GM12892 (cell line): ENCODE measurements at regions not wholly inside any gene's neighbourhood (a gene's known extent, or its start where the extent isn't known, plus 50 kb on each side); places are given as distances from the start of the nearest gene placed in this dataset.

Experiments used
- DNase-seq: peaks from one replicate; pipeline ENCODE4 v3.0.0; 2011; ENCODE audit not compliant: insufficient read length
- FAIRE-seq: peaks from 2 replicates; lab custom pipeline; 2011; peaks lifted over from hg19 to GRCh38; lab: Jason Lieb, UNC
- POLR2A ChIP-seq: IDR thresholded peaks from 2 replicates; pipeline ENCODE4 v1.6.1; 2011; ENCODE audit warnings: low read depth, low read length, control low read depth
- POLR2AphosphoS5 ChIP-seq: IDR thresholded peaks from 2 replicates; pipeline ENCODE4 v1.6.1; 2011; ENCODE audit warnings: low read depth, low read length, control low read depth
- TAF1 ChIP-seq: IDR thresholded peaks from 2 replicates; pipeline ENCODE4 v1.6.1; 2011; ENCODE audit warnings: low read depth, mild to moderate bottlenecking, control low read depth, low read length, borderline replicate concordance

DNA sequence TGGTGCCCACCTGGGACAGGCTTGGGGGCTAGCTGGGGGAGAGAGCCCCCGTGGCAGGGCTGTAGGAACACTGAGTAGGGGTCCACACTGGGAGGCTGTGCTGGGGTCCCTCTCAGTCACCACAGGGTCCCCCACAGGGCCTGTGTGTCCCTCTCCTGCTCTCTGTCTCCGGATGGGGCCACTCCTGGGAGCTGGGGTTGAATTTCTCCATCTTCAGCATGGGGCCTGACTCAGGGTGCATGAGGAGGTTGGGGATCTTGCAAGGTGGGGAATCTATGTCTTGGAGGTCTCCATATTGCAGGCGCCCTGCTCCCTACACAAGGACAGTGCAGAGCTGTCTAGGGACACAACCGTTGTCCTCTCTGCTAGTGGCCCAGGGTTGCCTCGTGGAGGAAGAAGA, 78.7 kb upstream of the HDAC4 start:
- DNase-seq (no peak), FAIRE-seq (no peak)
- TF ChIP-seq TAF1, result no peak
- TF ChIP-seq POLR2AphosphoS5, result no peak
- TF ChIP-seq POLR2A, result no peak

- TF ChIP-seq POLR2AphosphoS5, result no peak
- TF ChIP-seq TAF1, result no peak
- no peak for TF ChIP-seq POLR2A
- no peak for FAIRE-seq
- DNase-seq, result no peak
Observed at GRCh38 chr2:239477591-239477990, 76.8 kb upstream of the HDAC4 start.

DNA sequence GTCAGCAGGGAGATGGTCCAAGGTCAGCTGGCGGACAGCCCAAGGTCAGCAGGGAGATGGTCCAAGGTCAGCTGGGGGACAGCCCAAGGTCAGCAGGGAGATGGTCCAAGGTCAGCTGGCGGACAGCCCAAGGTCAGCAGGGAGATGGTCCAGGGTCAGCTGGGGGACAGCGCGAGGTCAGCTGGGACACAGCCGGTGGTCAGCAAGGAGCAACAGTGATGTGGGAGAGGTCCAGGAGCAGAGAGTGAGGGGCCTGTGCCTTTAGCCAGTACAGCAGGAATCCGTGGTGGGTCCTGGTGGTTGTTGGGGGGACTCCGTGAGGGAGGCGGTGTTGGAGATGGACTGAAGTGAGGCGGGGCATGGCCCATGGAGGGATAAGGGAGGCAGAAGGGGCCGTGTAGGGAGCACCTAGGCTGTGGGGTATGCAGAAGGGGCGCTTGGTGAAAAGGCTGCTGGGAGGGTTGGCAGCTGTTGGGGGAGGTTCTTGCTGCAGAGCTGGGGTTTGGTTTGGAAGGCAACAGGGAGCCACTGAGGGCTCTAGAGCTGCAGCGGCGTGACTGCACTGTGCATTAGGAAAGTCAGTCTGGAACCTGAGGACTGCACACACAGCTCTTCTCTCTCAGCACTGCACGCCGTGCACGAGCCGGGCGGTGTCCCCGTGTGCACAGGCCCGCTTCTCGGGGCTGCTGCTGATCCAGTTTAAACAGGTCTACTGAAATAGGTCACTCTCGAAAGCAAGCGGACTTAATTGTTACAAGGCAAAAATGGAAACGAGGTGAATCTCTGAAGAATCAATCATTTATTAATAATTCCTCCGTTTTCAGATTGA, 76.2 kb upstream of the HDAC4 start:
- no peak for FAIRE-seq

GRCh38 chr2:239476029-239476756, 75.4 kb upstream of the HDAC4 start:
- no peak for FAIRE-seq
- no peak for DNase-seq
- no peak for TF ChIP-seq POLR2A
- TF ChIP-seq TAF1, result no peak
- no peak for TF ChIP-seq POLR2AphosphoS5

More for the DNA sequence above, 76.2 kb upstream of the HDAC4 start:
- TF ChIP-seq TAF1 (no peak), POLR2AphosphoS5 (no peak), POLR2A (no peak)
- DNase-seq, result no peak

GRCh38 chr2:239475161-239476028, 74.6 kb upstream of the HDAC4 start:
- no peak for TF ChIP-seq TAF1
- no peak for TF ChIP-seq POLR2A
- no peak for TF ChIP-seq POLR2AphosphoS5
- DNase-seq (no peak), FAIRE-seq (no peak)

DNA sequence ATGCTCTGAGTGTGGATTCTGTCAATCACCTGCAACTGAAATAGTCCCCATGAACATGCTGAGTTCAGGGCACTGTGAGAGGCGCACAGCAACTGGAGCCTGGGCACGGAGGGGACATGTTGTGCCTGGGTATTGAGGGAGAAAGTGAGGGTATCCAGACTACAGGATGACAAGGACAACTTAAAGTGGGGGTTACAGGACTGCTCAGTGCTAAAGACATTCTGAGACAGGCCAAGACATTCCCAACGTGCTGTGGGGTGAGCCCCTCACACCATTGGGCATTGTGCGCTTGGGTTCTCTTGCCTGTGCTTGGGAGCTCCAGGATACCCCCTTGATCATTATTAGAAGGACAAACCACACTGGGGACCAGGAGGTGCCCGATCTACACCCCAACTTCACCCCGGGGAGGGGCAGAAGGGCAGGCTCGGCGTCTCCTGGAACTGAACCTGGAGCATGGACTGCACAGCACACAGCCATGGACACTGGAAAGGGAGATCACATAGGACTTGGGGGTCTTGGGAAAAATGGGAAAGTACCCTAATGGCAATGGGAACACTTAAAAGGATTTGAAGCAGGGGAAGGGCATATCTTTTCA, 72.5 kb upstream of the HDAC4 start:
- DNase-seq (no peak), FAIRE-seq (no peak)
- TF ChIP-seq TAF1, result no peak
- no peak for TF ChIP-seq POLR2A
- no peak for TF ChIP-seq POLR2AphosphoS5

- TF ChIP-seq TAF1 (no peak), POLR2AphosphoS5 (no peak), POLR2A (no peak)
- no peak for FAIRE-seq
- no peak for DNase-seq
Observed at GRCh38 chr2:239472235-239472775, 71.5 kb upstream of the HDAC4 start.

GRCh38 chr2:239471011-239471792, 70.4 kb upstream of the HDAC4 start:
- no peak for FAIRE-seq
- no peak for DNase-seq
- TF ChIP-seq POLR2A, result no peak
- no peak for TF ChIP-seq POLR2AphosphoS5
- no peak for TF ChIP-seq TAF1

DNA sequence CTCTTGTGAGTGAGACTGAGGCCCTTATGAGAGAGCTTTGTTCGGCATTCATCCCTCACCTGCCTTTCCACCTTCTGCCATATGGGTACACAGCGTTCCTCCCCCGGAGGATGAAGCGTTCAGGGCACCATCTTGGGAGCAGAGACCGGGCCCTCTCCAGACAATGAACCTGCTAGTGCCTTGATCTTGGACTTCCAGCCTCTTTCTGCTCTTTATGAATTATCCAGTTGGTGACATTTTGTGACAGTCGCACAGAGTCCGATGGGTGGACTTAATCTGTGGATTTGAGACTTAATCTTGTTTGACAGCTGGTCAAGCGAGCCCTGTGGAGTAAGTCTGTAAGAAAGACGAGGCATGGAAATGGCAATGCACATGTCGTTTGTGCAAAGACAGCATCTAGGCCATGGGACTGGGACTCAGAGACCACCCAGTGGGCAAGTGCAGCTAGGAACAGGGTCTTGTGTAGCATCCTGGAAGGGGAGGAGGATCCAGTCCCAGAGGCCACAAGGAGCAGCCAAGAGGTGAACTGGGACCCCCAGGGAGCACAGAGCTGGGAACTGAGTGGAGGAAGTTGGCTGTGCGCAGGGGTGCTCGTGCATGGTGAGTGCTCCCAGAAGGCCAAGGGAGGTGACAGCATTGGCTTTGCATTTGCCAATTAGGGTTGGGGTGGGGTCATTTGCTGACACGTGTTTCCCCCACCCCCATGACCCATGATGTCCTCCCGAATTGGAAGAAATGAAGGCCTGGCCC, 69.5 kb upstream of the HDAC4 start:
- DNase-seq (no peak), FAIRE-seq (no peak)
- TF ChIP-seq POLR2A, result no peak
- TF ChIP-seq POLR2AphosphoS5, result no peak
- no peak for TF ChIP-seq TAF1
